ENCODE measurements at regions not wholly inside any gene's neighbourhood (a gene's known extent, or its start where the extent isn't known, plus 50 kb on each side); places are given as distances from the start of the nearest gene placed in this dataset.

- TF ChIP-seq YY1 (IDR thresholded peaks at IDR 0.05; ENCODE audit: low read depth): no peak
- TF ChIP-seq TEAD4 (IDR thresholded peaks at IDR 0.05): peak; percentile 30; the same call in 1 of the 2 replicates
These were observed 2037.8 kb upstream of the LRRTM1 start for GRCh38 chr2:82342356-82342755.

GRCh38 chr2:82340578-82341053 is 2036.1 kb upstream of the LRRTM1 start:
- TF ChIP-seq ZBTB7A (IDR thresholded peaks at IDR 0.05; ENCODE audit: low read depth) (no peak), REST (IDR thresholded peaks at IDR 0.05; ENCODE audit: low read depth) (no peak), CREB1 (IDR thresholded peaks at IDR 0.05; ENCODE audit: low read depth) (no peak), NFIC (IDR thresholded peaks at IDR 0.05) (no peak), EP300 (IDR thresholded peaks at IDR 0.05; ENCODE audit: borderline replicate concordance) (no peak), TAF1 (IDR thresholded peaks at IDR 0.05; ENCODE audit: low read depth) (no peak), MAX (IDR thresholded peaks at IDR 0.05) (no peak)

- TF ChIP-seq ZBTB7A (IDR thresholded peaks at IDR 0.05; ENCODE audit: low read depth) (no peak), EP300 (IDR thresholded peaks at IDR 0.05; ENCODE audit: borderline replicate concordance) (no peak), EGR1 (IDR thresholded peaks at IDR 0.05) (no peak), NFIC (IDR thresholded peaks at IDR 0.05) (no peak), MAX (IDR thresholded peaks at IDR 0.05) (no peak), CREB1 (IDR thresholded peaks at IDR 0.05; ENCODE audit: low read depth) (no peak), TAF1 (IDR thresholded peaks at IDR 0.05; ENCODE audit: low read depth) (no peak), USF1 (IDR thresholded peaks at IDR 0.05) (no peak), TCF12 (IDR thresholded peaks at IDR 0.05; ENCODE audit: low read depth) (no peak), FOXM1 (IDR thresholded peaks at IDR 0.05; ENCODE audit: borderline replicate concordance, low read depth) (no peak), REST (IDR thresholded peaks at IDR 0.05; ENCODE audit: low read depth) (no peak), TEAD4 (IDR thresholded peaks at IDR 0.05) (no peak), CEBPB (IDR thresholded peaks at IDR 0.05) (no peak)
These were observed 2035.3 kb upstream of the LRRTM1 start for GRCh38 chr2:82339805-82340204.

GRCh38 chr2:82333697-82334096 is 2029.1 kb upstream of the LRRTM1 start:
- TF ChIP-seq REST (IDR thresholded peaks at IDR 0.05; ENCODE audit: low read depth): no peak
- no peak for TF ChIP-seq RAD21 (IDR thresholded peaks at IDR 0.05; ENCODE audit: low read depth)
- TF ChIP-seq EGR1 (IDR thresholded peaks at IDR 0.05): no peak
- no peak for TF ChIP-seq TCF12 (IDR thresholded peaks at IDR 0.05; ENCODE audit: low read depth)
- no peak for TF ChIP-seq NFIC (IDR thresholded peaks at IDR 0.05)
- no peak for TF ChIP-seq ZBTB7A (IDR thresholded peaks at IDR 0.05; ENCODE audit: low read depth)
- TF ChIP-seq EP300 (IDR thresholded peaks at IDR 0.05; ENCODE audit: borderline replicate concordance): no peak
- no peak for TF ChIP-seq USF1 (IDR thresholded peaks at IDR 0.05)
- no peak for TF ChIP-seq FOXM1 (IDR thresholded peaks at IDR 0.05; ENCODE audit: borderline replicate concordance, low read depth)
- TF ChIP-seq YY1 (IDR thresholded peaks at IDR 0.05; ENCODE audit: low read depth): no peak
- TF ChIP-seq MAX (IDR thresholded peaks at IDR 0.05): no peak
- no peak for TF ChIP-seq CREB1 (IDR thresholded peaks at IDR 0.05; ENCODE audit: low read depth)
- TF ChIP-seq CEBPB (IDR thresholded peaks at IDR 0.05): no peak

- no peak for TF ChIP-seq CREB1 (IDR thresholded peaks at IDR 0.05; ENCODE audit: low read depth)
- no peak for TF ChIP-seq REST (IDR thresholded peaks at IDR 0.05; ENCODE audit: low read depth)
- TF ChIP-seq USF1 (IDR thresholded peaks at IDR 0.05): no peak
- TF ChIP-seq CEBPB (IDR thresholded peaks at IDR 0.05): no peak
- TF ChIP-seq TCF12 (IDR thresholded peaks at IDR 0.05; ENCODE audit: low read depth): no peak
- TF ChIP-seq NFIC (IDR thresholded peaks at IDR 0.05): no peak
- TF ChIP-seq RAD21 (IDR thresholded peaks at IDR 0.05; ENCODE audit: low read depth): no peak
- TF ChIP-seq FOXM1 (IDR thresholded peaks at IDR 0.05; ENCODE audit: borderline replicate concordance, low read depth): no peak
- no peak for TF ChIP-seq ZBTB7A (IDR thresholded peaks at IDR 0.05; ENCODE audit: low read depth)
- no peak for TF ChIP-seq EP300 (IDR thresholded peaks at IDR 0.05; ENCODE audit: borderline replicate concordance)
- no peak for TF ChIP-seq MAX (IDR thresholded peaks at IDR 0.05)
- TF ChIP-seq EGR1 (IDR thresholded peaks at IDR 0.05): no peak
- no peak for TF ChIP-seq TAF1 (IDR thresholded peaks at IDR 0.05; ENCODE audit: low read depth)
- no peak for TF ChIP-seq TEAD4 (IDR thresholded peaks at IDR 0.05)
- no peak for TF ChIP-seq YY1 (IDR thresholded peaks at IDR 0.05; ENCODE audit: low read depth)
These were observed 2025.6 kb upstream of the LRRTM1 start for GRCh38 chr2:82330155-82330554.
